Keratinocyte (primary cell): ENCODE measurements at regions not wholly inside any gene's neighbourhood (a gene's known extent, or its start where the extent isn't known, plus 50 kb on each side); places are given as distances from the start of the nearest gene placed in this dataset.

ENCODE experiments used
- DNase-seq: peaks from one replicate; pipeline ENCODE4 v3.0.0-alpha.2; 2011; ENCODE audit warnings: low read depth, missing footprints, low spot score
- FAIRE-seq: peaks from 2 replicates; lab custom pipeline; 2011; peaks lifted over from hg19 to GRCh38; lab: Jason Lieb, UNC
- H2AFZ ChIP-seq: 2 replicates; pipeline ENCODE4 v1.6.0; 2012; ENCODE audit warnings: low read length, control low read depth, inconsistent platforms; ENCODE audit not compliant: control insufficient read depth
- H3K27ac ChIP-seq: 2 replicates; pipeline ENCODE4 v1.5.1; 2011; ENCODE audit warnings: low read length; ENCODE audit not compliant: control insufficient read depth, insufficient read depth
- H3K27me3 ChIP-seq: 3 replicates; pipeline ENCODE4 v1.6.0; 2011; ENCODE audit warnings: low read length; ENCODE audit not compliant: control insufficient read depth, insufficient read depth; ENCODE audit errors: extremely low read depth
- H3K36me3 ChIP-seq, 2 experiments: 2 replicates in 1 of 2; 3 replicates in 1 of 2; pipeline ENCODE4 v1.5.1; 2011; ENCODE audit warnings: low read length in 2 of 2, mild to moderate bottlenecking in 1 of 2; ENCODE audit not compliant: control insufficient read depth in 2 of 2, insufficient read depth in 2 of 2; ENCODE audit errors: extremely low read depth in 1 of 2
- H3K4me1 ChIP-seq: 3 replicates; pipeline ENCODE4 v1.5.1; 2011; ENCODE audit warnings: low read length; ENCODE audit not compliant: control insufficient read depth, insufficient read depth; ENCODE audit errors: extremely low read depth
- H3K4me2 ChIP-seq: 3 replicates; pipeline ENCODE4 v1.6.0; 2011; ENCODE audit warnings: low read depth, low read length; ENCODE audit not compliant: control insufficient read depth, insufficient read depth; ENCODE audit errors: extremely low read depth
- H3K4me3 ChIP-seq, 3 experiments: fragments of 200-600 bp in 1 of 3; sonication (generic) in 1 of 3; 2 replicates in 2 of 3; 3 replicates in 1 of 3; pipeline ENCODE4 v1.5.1; 2011 to 2016; ENCODE audit warnings: low read length in 3 of 3, mild to moderate bottlenecking in 3 of 3, control low read depth in 2 of 3, inconsistent platforms in 1 of 3, low read depth in 1 of 3, mixed read lengths in 1 of 3, mixed run types in 1 of 3, moderate library complexity in 1 of 3; ENCODE audit not compliant: control insufficient read depth in 2 of 3, insufficient read depth in 2 of 3; ENCODE audit errors: extremely low read depth in 1 of 3
- H3K79me2 ChIP-seq: 2 replicates; pipeline ENCODE4 v1.6.0; 2012; ENCODE audit warnings: low read length; ENCODE audit not compliant: control insufficient read depth, insufficient read depth
- H3K9ac ChIP-seq: 3 replicates; pipeline ENCODE4 v1.6.0; 2011; ENCODE audit warnings: low read length; ENCODE audit not compliant: control insufficient read depth, insufficient read depth; ENCODE audit errors: extremely low read depth
- H3K9me1 ChIP-seq: 3 replicates; pipeline ENCODE4 v1.6.0; 2011; ENCODE audit warnings: low read length; ENCODE audit not compliant: control insufficient read depth, insufficient read depth; ENCODE audit errors: extremely low read depth
- H3K9me3 ChIP-seq: 2 replicates; pipeline ENCODE4 v1.5.1; 2012; ENCODE audit warnings: low read depth, low read length; ENCODE audit not compliant: control insufficient read depth
- H4K20me1 ChIP-seq: 3 replicates; pipeline ENCODE4 v1.6.0; 2011; ENCODE audit warnings: low read length; ENCODE audit not compliant: control insufficient read depth, insufficient read depth; ENCODE audit errors: extremely low read depth
- CTCF ChIP-seq, 3 experiments: IDR thresholded peaks in 1 of 3; conservative IDR thresholded peaks in 1 of 3; optimal IDR thresholded peaks in 1 of 3; 2 replicates in 2 of 3; 3 replicates in 1 of 3; pipeline versions ENCODE3 to v1.5.1; 2011; ENCODE audit warnings: low read length in 3 of 3, mild to moderate bottlenecking in 3 of 3, moderate library complexity in 2 of 3, control low read depth in 1 of 3, inconsistent platforms in 1 of 3; ENCODE audit not compliant: insufficient read depth in 2 of 3; ENCODE audit errors: extremely low read depth in 1 of 3
- EZH2 ChIP-seq: IDR thresholded peaks from one replicate; pipeline ENCODE4 v1.6.1; 2012; ENCODE audit warnings: inconsistent platforms, mild to moderate bottlenecking, low read length, moderate library complexity
- dilution Hi-C: fragments of 300-500 bp; cut with MboI; formaldehyde crosslinking; loops from one replicate; pipeline ENCODE4 v1.7.0; 2020; ENCODE audit warnings: low sequenced_read_pairs; ENCODE audit not compliant: extremely low pct_ligation_motif_present

- no peak for TF ChIP-seq CTCF (optimal IDR thresholded peaks at IDR 0.05 in 1 of 3, IDR thresholded peaks at IDR 0.05 in 1 of 3, conservative IDR thresholded peaks at IDR 0.05 in 1 of 3; ENCODE audit: extremely low read depth in 1 of 3, insufficient read depth in 2 of 3, low read length in 3 of 3)
- no peak for TF ChIP-seq EZH2
- Histone ChIP-seq H3K27me3 (no peaks in the 10 kb centered on the region), H3K4me3 (no peak overlapping the region), H3K4me1 (no peaks in the 10 kb centered on the region), H3K36me3 (no peaks in the 10 kb centered on the region), H3K4me2 (no peak overlapping the region), H2AFZ (no peak overlapping the region), H3K27ac (no peak overlapping the region), H3K79me2 (no peaks in the 10 kb centered on the region), H3K9ac (no peak overlapping the region), H3K9me3 (peaks cover 4% of the 10 kb centered on the region), H3K9me1 (no peaks in the 10 kb centered on the region), H4K20me1 (no peaks in the 10 kb centered on the region)
- FAIRE-seq: no peak
- dilution Hi-C loops: no loop called here
- DNase-seq: no peak
These were observed 701.0 kb downstream of the DCDC2C start for GRCh38 chr2:4404363-4404762.

GRCh38 chr2:4408321-4408720 lies 704.9 kb downstream of the DCDC2C start:
- H3K27me3 ChIP-seq: no peaks in the 10 kb centered on the region
- no peak overlapping the region for H3K4me2 ChIP-seq
- H3K27ac ChIP-seq: no peak overlapping the region
- no peak for TF ChIP-seq CTCF (optimal IDR thresholded peaks at IDR 0.05 in 1 of 3, IDR thresholded peaks at IDR 0.05 in 1 of 3, conservative IDR thresholded peaks at IDR 0.05 in 1 of 3; ENCODE audit: extremely low read depth in 1 of 3, insufficient read depth in 2 of 3, low read length in 3 of 3)
- no peak for TF ChIP-seq EZH2
- H3K9me1 ChIP-seq: no peaks in the 10 kb centered on the region
- H3K79me2 ChIP-seq: no peaks in the 10 kb centered on the region
- H3K4me1 ChIP-seq: no peaks in the 10 kb centered on the region
- no peak for DNase-seq
- no peaks in the 10 kb centered on the region for H3K36me3 ChIP-seq
- H3K4me3 ChIP-seq: no peak overlapping the region
- no peak overlapping the region for H2AFZ ChIP-seq
- no peak for FAIRE-seq
- peaks cover 7% of the 10 kb centered on the region for H3K9me3 ChIP-seq
- H3K9ac ChIP-seq: no peak overlapping the region
- dilution Hi-C loops: no loop called here
- H4K20me1 ChIP-seq: no peaks in the 10 kb centered on the region
